OCI-LY7 (cell line): ENCODE measurements at regions not wholly inside any gene's neighbourhood (a gene's known extent, or its start where the extent isn't known, plus 50 kb on each side); places are given as distances from the start of the nearest gene placed in this dataset.

ENCODE experiments used
- BruUV-seq: library from RNA; stranded (reverse); fragments of 400-500 nt; replicated peaks from 2 replicates; lab custom pipeline; 2021; lab: Mats Ljungman, UMichigan
- CTCF ChIA-PET: fragments of 300-600 bp; sonication (Branson Sonifier 250); formaldehyde crosslinking; loops from one replicate; lab custom pipeline; 2022; ENCODE audit warnings: antibody characterized with exemption; ENCODE audit not compliant: unreplicated experiment; lab: Charles Lee
- POLR2A ChIA-PET: fragments of 300-600 bp; sonication (Branson Sonifier 250); formaldehyde crosslinking; loops from one replicate; lab custom pipeline; 2022; ENCODE audit warnings: antibody characterized with exemption; lab: Charles Lee
- DNase-seq: peaks from one replicate; pipeline ENCODE4 v3.0.0-alpha.2; 2015; ENCODE audit warnings: low spot score
- H2AFZ ChIP-seq: fragments of 200-600 bp; sonication (generic), shearing (Covaris generic); 2 replicates; pipeline ENCODE4 v1.6.1; 2014; ENCODE audit warnings: mild to moderate bottlenecking, antibody characterized with exemption, low read length, moderate library complexity
- H3K27ac ChIP-seq: fragments of 200-600 bp; sonication (generic); 2 replicates; pipeline ENCODE4 v1.5.1; 2014; ENCODE audit warnings: mixed run types, low read depth, mild to moderate bottlenecking, moderate library complexity, low read length, inconsistent platforms; ENCODE audit not compliant: poor library complexity, severe bottlenecking
- H3K36me3 ChIP-seq: fragments of 200-600 bp; sonication (generic); 2 replicates; pipeline ENCODE4 v1.6.1; 2014; ENCODE audit warnings: mild to moderate bottlenecking, antibody characterized with exemption, low read length, moderate library complexity, mixed read lengths; ENCODE audit not compliant: insufficient read depth
- H3K4me1 ChIP-seq: fragments of 200-600 bp; sonication (generic); 2 replicates; pipeline ENCODE4 v1.5.1; 2014; ENCODE audit warnings: mild to moderate bottlenecking, low read length; ENCODE audit not compliant: insufficient read depth, poor library complexity, severe bottlenecking
- H3K4me2 ChIP-seq: fragments of 200-600 bp; sonication (generic); 2 replicates; pipeline ENCODE4 v1.6.1; 2014; ENCODE audit warnings: mild to moderate bottlenecking, low read length
- H3K4me3 ChIP-seq: fragments of 200-600 bp; sonication (generic); 2 replicates; pipeline ENCODE4 v1.5.1; 2014; ENCODE audit warnings: mild to moderate bottlenecking, low read depth, low read length; ENCODE audit not compliant: poor library complexity, severe bottlenecking
- H3K79me2 ChIP-seq: fragments of 200-600 bp; sonication (generic); 2 replicates; pipeline ENCODE4 v1.6.1; 2016; ENCODE audit warnings: low read depth, mild to moderate bottlenecking, low read length, moderate library complexity, mixed read lengths; ENCODE audit not compliant: insufficient read depth
- H3K9me2 ChIP-seq: fragments of 200-600 bp; sonication (generic); 2 replicates; pipeline ENCODE4 v1.6.1; 2016; ENCODE audit warnings: mild to moderate bottlenecking, low read length, mixed read lengths; ENCODE audit not compliant: insufficient read depth
- H3K9me3 ChIP-seq: fragments of 200-600 bp; sonication (generic); 2 replicates; pipeline ENCODE4 v1.6.1; 2014; ENCODE audit warnings: mild to moderate bottlenecking, mixed run types, low read length, mixed read lengths
- H4K20me1 ChIP-seq: fragments of 200-600 bp; sonication (generic); 2 replicates; pipeline ENCODE4 v1.6.1; 2014; ENCODE audit warnings: mild to moderate bottlenecking, antibody characterized with exemption, low read length, moderate library complexity, mixed read lengths; ENCODE audit not compliant: insufficient read depth
- EZH2phosphoT487 ChIP-seq: fragments of 200-600 bp; sonication (generic); IDR thresholded peaks from 2 replicates; pipeline ENCODE4 v1.6.1; 2018; ENCODE audit warnings: low read depth, borderline replicate concordance, mild to moderate bottlenecking, mixed run types, antibody characterized with exemption, low read length, moderate library complexity, mixed read lengths
- intact Hi-C: fragments of 100-400 bp; cut with micrococcal nuclease; formaldehyde crosslinking; loops from one replicate; pipeline ENCODE4 v1.10.0; 2022; ENCODE audit not compliant: unreplicated experiment
- TF ChIP-seq, protein P1 (sequence below): fragments of 200-600 bp; sonication (generic); conservative IDR thresholded peaks from 2 replicates; pipeline ENCODE4 v1.5.1; 2014; ENCODE audit warnings: mild to moderate bottlenecking, antibody characterized with exemption, low read length, moderate library complexity, mixed read lengths

DNA sequence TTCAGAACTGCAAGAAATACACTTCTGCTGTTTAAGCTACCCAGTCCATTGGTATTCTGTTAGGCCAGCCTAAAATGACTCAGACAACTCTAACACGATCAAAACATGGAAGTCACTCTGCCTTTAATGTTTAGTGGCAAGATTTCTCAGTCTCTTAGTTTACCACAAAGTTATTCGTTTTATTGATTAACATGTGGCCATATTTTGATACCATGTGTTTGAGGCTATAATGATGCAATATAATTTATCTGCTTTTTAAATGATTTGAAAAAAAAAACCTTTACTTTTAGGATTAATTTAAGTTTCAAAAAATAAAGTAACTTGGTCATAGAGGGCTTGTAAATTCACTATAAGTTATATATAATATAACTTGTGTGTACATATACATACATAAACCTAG is 223.4 kb downstream of the SPRY2 start:
- H3K27ac ChIP-seq: no peak overlapping the region
- H3K9me3 ChIP-seq: no peaks in the 10 kb centered on the region
- H4K20me1 ChIP-seq: no peaks in the 10 kb centered on the region
- ChIA-PET CTCF (no interaction called here), POLR2A (interaction anchor here (1.4 kb wide), 1 partner anchor 9 kb away, joined by 5 read pairs; no protein-coding TSS in a partner anchor)
- H3K79me2 ChIP-seq: no peaks in the 10 kb centered on the region
- H3K36me3 ChIP-seq: no peaks in the 10 kb centered on the region
- no peaks in the 10 kb centered on the region for H3K9me2 ChIP-seq
- no peak overlapping the region for H2AFZ ChIP-seq
- H3K4me1 ChIP-seq: no peaks in the 10 kb centered on the region
- intact Hi-C loops: no loop called here
- no peak overlapping the region for H3K4me2 ChIP-seq
- TF ChIP-seq EZH2phosphoT487: no peak
- TF ChIP-seq, protein P1, sequence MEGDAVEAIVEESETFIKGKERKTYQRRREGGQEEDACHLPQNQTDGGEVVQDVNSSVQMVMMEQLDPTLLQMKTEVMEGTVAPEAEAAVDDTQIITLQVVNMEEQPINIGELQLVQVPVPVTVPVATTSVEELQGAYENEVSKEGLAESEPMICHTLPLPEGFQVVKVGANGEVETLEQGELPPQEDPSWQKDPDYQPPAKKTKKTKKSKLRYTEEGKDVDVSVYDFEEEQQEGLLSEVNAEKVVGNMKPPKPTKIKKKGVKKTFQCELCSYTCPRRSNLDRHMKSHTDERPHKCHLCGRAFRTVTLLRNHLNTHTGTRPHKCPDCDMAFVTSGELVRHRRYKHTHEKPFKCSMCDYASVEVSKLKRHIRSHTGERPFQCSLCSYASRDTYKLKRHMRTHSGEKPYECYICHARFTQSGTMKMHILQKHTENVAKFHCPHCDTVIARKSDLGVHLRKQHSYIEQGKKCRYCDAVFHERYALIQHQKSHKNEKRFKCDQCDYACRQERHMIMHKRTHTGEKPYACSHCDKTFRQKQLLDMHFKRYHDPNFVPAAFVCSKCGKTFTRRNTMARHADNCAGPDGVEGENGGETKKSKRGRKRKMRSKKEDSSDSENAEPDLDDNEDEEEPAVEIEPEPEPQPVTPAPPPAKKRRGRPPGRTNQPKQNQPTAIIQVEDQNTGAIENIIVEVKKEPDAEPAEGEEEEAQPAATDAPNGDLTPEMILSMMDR: no peak
- H3K4me3 ChIP-seq: no peak overlapping the region
- BruUV-seq: no TSS peak
- DNase-seq: no peak

- intact Hi-C loops: no loop called here
- no peak overlapping the region for H3K4me2 ChIP-seq
- H4K20me1 ChIP-seq: no peaks in the 10 kb centered on the region
- ChIA-PET POLR2A (no interaction called here), CTCF (no interaction called here)
- no peaks in the 10 kb centered on the region for H3K4me1 ChIP-seq
- BruUV-seq: no TSS peak
- DNase-seq: no peak
- H3K36me3 ChIP-seq: no peaks in the 10 kb centered on the region
- no peaks in the 10 kb centered on the region for H3K9me2 ChIP-seq
- H3K4me3 ChIP-seq: no peak overlapping the region
- H2AFZ ChIP-seq: no peak overlapping the region
- TF ChIP-seq, protein P1: no peak
- TF ChIP-seq EZH2phosphoT487: no peak
- H3K79me2 ChIP-seq: no peaks in the 10 kb centered on the region
- no peaks in the 10 kb centered on the region for H3K9me3 ChIP-seq
- H3K27ac ChIP-seq: no peak overlapping the region
Measured at GRCh38 chr13:80116107-80116506, 224.8 kb downstream of the SPRY2 start.

- Histone ChIP-seq H3K27ac (no peak overlapping the region), H3K4me2 (no peak overlapping the region), H3K79me2 (no peaks in the 10 kb centered on the region), H3K4me3 (no peak overlapping the region), H4K20me1 (no peaks in the 10 kb centered on the region), H3K36me3 (no peaks in the 10 kb centered on the region), H3K4me1 (no peaks in the 10 kb centered on the region), H2AFZ (no peak overlapping the region), H3K9me2 (no peaks in the 10 kb centered on the region), H3K9me3 (no peaks in the 10 kb centered on the region)
- intact Hi-C loops: no loop called here
- CTCF ChIA-PET: no interaction called here
- TF ChIP-seq, protein P1: no peak
- no peak for TF ChIP-seq EZH2phosphoT487
- POLR2A ChIA-PET: no interaction called here
- no peak for DNase-seq
- no TSS peak for BruUV-seq
Measured at GRCh38 chr13:80115616-80116015, 225.3 kb downstream of the SPRY2 start.
